ENCODE measurements at regions not wholly inside any gene's neighbourhood (a gene's known extent, or its start where the extent isn't known, plus 50 kb on each side); places are given as distances from the start of the nearest gene placed in this dataset.

- TF ChIP-seq CTCF (conservative IDR thresholded peaks at IDR 0.05; ENCODE audit: low read length) (no peak), EZH2phosphoT487 (IDR thresholded peaks at IDR 0.05; ENCODE audit: borderline replicate concordance) (no peak)
Measured at GRCh38 chr6:98783578-98783977, 50.8 kb upstream of the POU3F2 start.
